GM13976 (cell line): ENCODE measurements at regions not wholly inside any gene's neighbourhood (a gene's known extent, or its start where the extent isn't known, plus 50 kb on each side); places are given as distances from the start of the nearest gene placed in this dataset.

ENCODE experiments used
- DNase-seq: peaks from one replicate; pipeline ENCODE4 v3.0.0; 2012; ENCODE audit warnings: low spot score
- CTCF ChIP-seq: IDR thresholded peaks from 2 replicates; pipeline ENCODE4 v1.5.1; 2012; ENCODE audit warnings: borderline replicate concordance, mild to moderate bottlenecking; ENCODE audit not compliant: insufficient read depth; ENCODE audit errors: extremely low read depth, missing control alignments, control extremely low read depth
- in situ Hi-C: fragments of 300-500 bp; cut with MboI; formaldehyde crosslinking; loops from one replicate; pipeline ENCODE4 v1.12.0; 2022; ENCODE audit warnings: low sequenced_read_pairs, mixed read lengths, inconsistent platforms; ENCODE audit not compliant: unreplicated experiment

GRCh38 chr16:73396556-73396955 lies 348.6 kb upstream of the ZFHX3 start:
- in situ Hi-C loops, result no loop called here
- no peak for DNase-seq
- no peak for TF ChIP-seq CTCF

DNA sequence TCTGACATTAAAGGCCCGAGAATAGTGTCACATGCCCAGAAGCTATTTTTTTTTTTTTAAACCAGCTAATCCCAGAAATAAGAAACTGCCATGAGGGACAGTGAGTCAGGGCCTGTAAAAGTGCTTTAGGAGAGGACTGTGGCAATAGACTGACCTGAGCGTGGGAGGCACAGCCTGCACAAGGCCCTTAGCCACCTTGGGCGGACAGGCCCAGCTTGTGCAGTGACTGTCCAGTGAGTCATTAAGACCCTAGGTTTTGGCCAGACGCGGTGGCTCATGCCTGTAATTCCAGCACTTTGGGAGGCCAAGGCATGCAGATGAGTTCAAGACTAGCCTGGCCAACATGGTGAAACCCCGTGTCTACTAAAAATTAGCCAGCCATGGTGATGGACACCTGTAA lies 343.0 kb upstream of the ZFHX3 start:
- in situ Hi-C loops, result no loop called here
- no peak for TF ChIP-seq CTCF
- no peak for DNase-seq

GRCh38 chr16:73390491-73390890 lies 342.6 kb upstream of the ZFHX3 start:
- in situ Hi-C loops, result no loop called here
- DNase-seq, result no peak
- TF ChIP-seq CTCF, result no peak

DNA sequence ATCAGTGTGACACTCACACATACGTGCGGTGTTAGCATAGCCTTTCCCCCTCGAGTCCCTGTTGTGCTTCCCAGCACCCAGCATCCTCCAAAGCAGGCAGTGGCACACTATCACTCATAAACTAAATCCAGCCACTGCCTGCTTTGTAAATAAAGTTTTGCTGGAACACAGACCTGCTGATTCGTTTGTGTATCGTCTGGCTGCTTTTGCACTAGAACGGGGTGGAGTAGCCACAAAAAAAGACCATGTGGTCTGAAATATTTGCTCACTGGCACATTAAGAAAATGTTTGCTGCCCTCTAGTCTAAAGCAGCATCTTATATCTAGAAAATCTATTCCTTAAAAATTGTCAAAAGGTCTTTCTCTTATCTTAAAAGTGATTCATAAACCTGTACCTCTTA lies 341.2 kb upstream of the ZFHX3 start:
- in situ Hi-C loops, result no loop called here

GRCh38 chr16:73387979-73388378 lies 340.1 kb upstream of the ZFHX3 start:
- no peak for TF ChIP-seq CTCF
- DNase-seq, result no peak
- in situ Hi-C loops, result no loop called here

More for the DNA sequence above, 341.2 kb upstream of the ZFHX3 start:
- TF ChIP-seq CTCF, result no peak
- no peak for DNase-seq

DNA sequence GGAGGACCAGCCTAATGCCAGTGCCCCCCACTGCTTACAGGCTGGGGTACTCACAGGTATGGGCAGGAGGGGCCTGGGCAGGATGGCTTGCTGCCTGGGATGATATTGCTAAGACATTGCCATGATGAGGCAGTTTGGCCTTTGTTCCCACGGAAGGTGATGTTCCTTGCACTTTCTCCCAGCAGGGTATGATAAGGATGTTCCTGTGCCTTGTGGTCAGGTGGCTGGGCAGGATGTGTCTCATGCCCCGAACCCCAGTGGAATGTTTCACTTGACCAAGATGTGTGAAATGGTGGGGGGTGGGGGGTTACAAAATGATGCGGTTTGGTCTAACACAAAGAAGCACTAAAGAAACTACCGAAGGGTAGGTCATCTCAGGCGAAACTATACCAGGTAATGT lies 337.8 kb upstream of the ZFHX3 start:
- DNase-seq, result no peak
- in situ Hi-C loops, result no loop called here
- TF ChIP-seq CTCF, result no peak

GRCh38 chr16:73384506-73385089 lies 336.7 kb upstream of the ZFHX3 start:
- in situ Hi-C loops, result no loop called here
- no peak for DNase-seq
- no peak for TF ChIP-seq CTCF
